Stomach smooth muscle (tissue), 2 donors: ENCODE measurements at regions not wholly inside any gene's neighbourhood (a gene's known extent, or its start where the extent isn't known, plus 50 kb on each side); places are given as distances from the start of the nearest gene placed in this dataset.
A peak's percentile ranks its signal among the peaks of the same experiment; 100 is the strongest.
"Not testable (repeated sequence)": the region's sequence is repeated elsewhere in the genome, so short reads cannot be mapped to it uniquely, and the experiment has no call there.

Experiments
- H3K27ac ChIP-seq: one replicate; pipeline ENCODE4 v1.7.0; 2013; ENCODE audit warnings: mild to moderate bottlenecking, low read length, inconsistent platforms
- H3K27me3 ChIP-seq, 2 donors: one replicate each; pipeline ENCODE4 v1.7.0; 2013; ENCODE audit warnings: low read length in 2 of 2; ENCODE audit not compliant: insufficient read depth in 2 of 2, control insufficient read depth in 1 of 2
- H3K36me3 ChIP-seq, 2 donors: one replicate each; pipeline ENCODE4 v1.7.0; 2013; ENCODE audit warnings: low read length in 2 of 2; ENCODE audit not compliant: control insufficient read depth in 2 of 2, insufficient read depth in 2 of 2
- H3K4me1 ChIP-seq: one replicate; pipeline ENCODE4 v1.7.0; 2013; ENCODE audit warnings: low read length; ENCODE audit not compliant: control insufficient read depth, insufficient read depth
- H3K4me3 ChIP-seq, 2 donors: one replicate each; pipeline ENCODE4 v1.7.0; 2013; ENCODE audit warnings: low read length in 2 of 2
- H3K9ac ChIP-seq, 2 donors: one replicate each; pipeline ENCODE4 v1.7.0; 2013; ENCODE audit warnings: low read length in 2 of 2, mild to moderate bottlenecking in 1 of 2
- H3K9me3 ChIP-seq, 2 donors: one replicate each; pipeline ENCODE4 v1.7.0; 2013; ENCODE audit warnings: low read length in 2 of 2; ENCODE audit not compliant: control insufficient read depth in 2 of 2
- donor health status: healthy.
- donor health status: Pancreatic carcinoma.

DNA sequence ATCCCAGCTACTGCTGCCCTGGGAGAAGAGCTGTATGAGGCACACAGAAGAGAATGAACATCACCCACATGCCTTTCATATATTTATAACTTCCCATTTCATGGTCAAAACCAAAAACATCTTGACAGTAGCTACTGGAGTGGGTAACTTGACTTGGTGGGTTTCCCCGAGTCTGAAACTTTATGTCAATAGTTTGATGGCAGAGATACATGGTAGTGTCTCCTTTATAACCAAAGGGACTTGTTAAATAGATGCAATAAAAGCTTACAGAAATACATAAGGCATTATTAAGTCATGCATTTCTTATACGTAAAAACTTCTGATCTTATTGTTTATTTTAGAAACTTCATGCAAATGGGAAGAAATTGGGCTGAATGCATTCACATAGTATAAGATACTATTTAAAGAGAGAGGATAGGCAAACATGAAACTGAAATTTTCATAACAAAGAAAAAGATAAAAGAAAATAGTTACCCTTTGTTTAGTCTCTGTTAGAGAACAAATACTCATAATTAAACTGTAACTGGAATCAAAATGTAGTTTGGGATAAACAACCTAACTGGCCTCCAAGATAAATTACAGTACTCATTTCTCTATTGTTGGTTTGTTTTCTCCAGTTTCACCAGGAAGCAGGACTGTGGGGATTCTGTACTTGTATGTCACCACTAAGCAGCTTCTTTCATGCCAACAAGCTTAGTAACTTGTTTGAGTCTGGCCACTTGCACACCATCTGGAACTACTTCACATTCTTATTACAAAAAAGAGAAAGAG lies 459.3 kb upstream of the MEF2C start:
- H3K9ac ChIP-seq, result no peak overlapping the region
- no peak overlapping the region for H3K4me3 ChIP-seq
- no peaks in the 10 kb centered on the region for H3K27me3 ChIP-seq
- no peak overlapping the region for H3K27ac ChIP-seq
- no peaks in the 10 kb centered on the region for H3K9me3 ChIP-seq
- no peaks in the 10 kb centered on the region for H3K36me3 ChIP-seq
- H3K4me1 ChIP-seq, result no peaks in the 10 kb centered on the region

DNA sequence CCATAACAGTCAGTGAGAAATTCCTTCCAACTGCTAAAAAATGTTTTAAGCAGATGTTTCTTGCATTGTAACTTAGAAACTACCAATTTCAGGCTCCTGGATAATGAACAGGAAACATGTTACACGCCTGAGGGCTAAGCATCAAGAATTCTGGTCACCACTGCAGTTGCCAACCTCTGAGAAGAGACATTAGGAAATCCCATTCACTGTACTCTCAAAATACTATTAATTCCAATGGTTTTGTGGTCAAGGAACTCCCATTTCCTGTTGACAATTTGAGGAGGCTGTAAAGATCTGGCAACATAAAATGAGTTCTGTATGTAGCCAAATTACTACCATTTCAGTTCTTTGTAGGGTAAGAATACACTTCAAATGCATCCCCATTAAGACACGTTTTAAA lies 456.0 kb upstream of the MEF2C start:
- H3K27ac ChIP-seq, result no peak overlapping the region
- H3K27me3 ChIP-seq, result no peaks in the 10 kb centered on the region
- H3K36me3 ChIP-seq, result no peaks in the 10 kb centered on the region
- H3K9ac ChIP-seq, result no peak overlapping the region
- no peak overlapping the region for H3K4me3 ChIP-seq
- no peaks in the 10 kb centered on the region for H3K9me3 ChIP-seq
- H3K4me1 ChIP-seq, result no peaks in the 10 kb centered on the region

DNA sequence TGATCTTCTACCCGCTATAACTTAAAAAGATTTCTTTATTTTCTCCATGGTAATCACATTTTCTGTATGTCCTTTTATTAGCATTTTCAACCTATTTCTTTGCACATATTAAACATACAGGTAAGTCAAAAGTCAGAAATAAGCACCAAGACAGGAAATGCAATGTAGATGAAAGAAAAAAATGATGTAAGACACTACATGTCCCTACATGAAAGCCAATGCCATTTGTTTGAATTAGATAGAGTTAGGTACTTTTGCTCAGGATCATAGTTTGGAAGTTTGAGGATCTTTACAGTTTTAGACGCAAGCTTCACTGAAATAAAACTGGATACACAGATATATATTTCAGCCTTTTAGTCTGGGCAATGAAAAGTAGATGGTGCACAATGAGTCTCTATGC lies 453.1 kb upstream of the MEF2C start:
- H3K4me3 ChIP-seq, result no peak overlapping the region

DNA sequence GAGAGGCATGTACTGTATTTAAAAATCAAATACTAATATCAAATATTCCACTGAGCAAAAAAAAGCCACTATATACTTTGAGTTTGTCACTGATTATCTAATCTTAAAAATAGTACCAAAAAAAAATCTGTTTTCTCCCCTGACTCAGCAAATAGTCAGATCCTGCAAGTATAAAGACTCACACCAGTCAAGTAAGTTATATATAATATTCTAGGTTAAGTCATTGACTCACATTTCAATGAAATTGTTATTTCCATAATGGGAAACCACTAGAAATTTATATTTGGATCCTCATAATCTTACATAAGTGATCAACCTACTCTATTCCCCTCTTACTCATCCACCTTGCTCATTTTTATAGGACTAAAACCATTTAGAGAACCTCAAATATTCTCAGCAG lies 447.2 kb upstream of the MEF2C start:
- Histone ChIP-seq H3K36me3 (no peaks in the 10 kb centered on the region), H3K9ac (no peak overlapping the region), H3K9me3 (no peaks in the 10 kb centered on the region), H3K4me3 (no peak overlapping the region), H3K27me3 (no peaks in the 10 kb centered on the region), H3K27ac (no peak overlapping the region), H3K4me1 (peaks cover 4% of the 10 kb centered on the region)

More for the DNA sequence above, 453.1 kb upstream of the MEF2C start:
- H3K27ac ChIP-seq, result no peak overlapping the region
- no peak overlapping the region for H3K9ac ChIP-seq
- H3K4me1 ChIP-seq, result no peaks in the 10 kb centered on the region
- no peaks in the 10 kb centered on the region for H3K9me3 ChIP-seq
- H3K27me3 ChIP-seq, result no peaks in the 10 kb centered on the region
- H3K36me3 ChIP-seq, result no peaks in the 10 kb centered on the region

DNA sequence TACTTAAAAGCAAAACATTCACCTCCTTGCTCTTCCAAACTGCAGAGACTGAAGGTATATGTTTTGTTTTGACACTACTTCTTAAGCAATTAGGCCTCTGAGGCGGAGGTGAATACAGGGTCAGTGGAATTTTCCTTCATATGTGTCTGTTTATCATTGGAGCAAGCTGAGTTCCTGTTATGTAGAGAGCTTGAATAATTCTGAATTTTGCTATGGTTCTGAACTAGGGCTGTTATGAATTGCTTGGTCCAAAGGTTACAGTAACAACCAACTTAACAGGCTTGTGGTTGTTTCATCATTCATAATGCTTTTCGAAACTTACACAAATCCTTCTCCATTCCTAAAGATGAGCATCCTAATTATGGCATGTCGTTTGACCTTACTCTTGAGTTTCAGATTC lies 444.6 kb upstream of the MEF2C start:
- Histone ChIP-seq H3K36me3 (no peaks in the 10 kb centered on the region), H3K27me3 (no peaks in the 10 kb centered on the region), H3K4me1 (peaks cover 4% of the 10 kb centered on the region), H3K9ac (no peak overlapping the region), H3K4me3 (no peak overlapping the region), H3K27ac (no peak overlapping the region), H3K9me3 (no peaks in the 10 kb centered on the region)

DNA sequence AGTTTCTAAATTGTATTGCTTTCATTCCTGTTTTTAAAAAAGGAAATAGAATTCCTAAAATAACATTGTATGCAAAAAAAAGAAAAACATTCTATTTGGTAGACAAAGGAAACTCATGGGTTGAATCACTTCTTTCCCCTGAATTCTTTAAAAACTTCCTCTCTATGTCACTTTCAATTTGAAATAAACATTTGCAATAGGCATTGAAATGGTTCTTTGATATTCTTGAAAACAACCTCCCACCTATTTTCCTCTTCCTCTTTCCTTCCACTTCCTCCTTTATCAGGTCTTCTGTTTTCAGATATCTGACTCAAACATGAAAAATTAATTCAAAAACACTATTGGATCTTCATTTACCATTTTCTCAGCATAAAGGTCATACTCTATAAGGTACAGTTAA lies 442.0 kb upstream of the MEF2C start:
- no peak overlapping the region for H3K4me3 ChIP-seq
- no peaks in the 10 kb centered on the region for H3K27me3 ChIP-seq
- H3K36me3 ChIP-seq, result no peaks in the 10 kb centered on the region
- H3K9ac ChIP-seq, result no peak overlapping the region
- no peak overlapping the region for H3K27ac ChIP-seq
- H3K9me3 ChIP-seq, result no peaks in the 10 kb centered on the region
- H3K4me1 ChIP-seq, result peaks cover 4% of the 10 kb centered on the region

DNA sequence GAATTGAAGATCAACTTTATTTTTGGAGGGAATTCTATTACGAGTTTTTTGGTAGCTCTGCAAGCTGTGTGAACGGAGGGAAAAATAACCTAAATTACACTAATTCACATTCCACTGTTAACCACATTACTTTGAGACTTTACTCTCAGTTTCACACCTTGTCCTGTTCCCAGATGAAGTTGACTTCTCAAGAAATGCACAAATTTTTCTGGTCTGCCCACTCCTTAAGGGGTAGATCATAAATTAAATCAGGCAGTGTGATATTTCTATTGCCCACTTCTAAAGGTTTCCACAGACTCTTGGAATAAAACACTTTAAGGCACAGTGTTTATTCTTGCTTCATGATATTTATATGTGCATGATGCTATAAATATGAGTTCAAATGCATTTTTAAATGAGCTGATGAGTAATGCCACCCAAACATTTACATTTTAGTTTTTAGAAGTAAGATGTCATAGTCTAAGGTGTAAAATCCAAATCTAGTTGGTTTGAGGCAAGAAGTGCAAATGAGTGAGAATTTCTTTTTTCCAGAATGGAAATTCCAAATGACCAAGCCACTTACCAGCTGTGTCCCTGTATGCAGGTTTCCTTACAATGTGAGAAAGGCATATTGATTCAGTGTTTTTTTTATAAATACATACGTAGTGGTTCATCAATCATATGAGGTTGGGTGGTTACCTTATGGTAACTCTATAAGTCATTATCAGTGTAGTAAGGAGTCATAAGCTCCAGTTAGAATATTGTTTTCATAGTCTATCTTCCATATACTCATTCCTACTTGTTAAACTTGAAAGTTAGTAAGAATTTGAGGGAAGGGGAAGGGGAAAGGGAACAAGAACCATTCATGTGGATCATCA lies 437.7 kb upstream of the MEF2C start:
- H3K27me3 ChIP-seq, result no peaks in the 10 kb centered on the region
- H3K9ac ChIP-seq, result no peak overlapping the region
- H3K9me3 ChIP-seq, result no peaks in the 10 kb centered on the region
- H3K27ac ChIP-seq, result no peak overlapping the region
- H3K36me3 ChIP-seq, result no peaks in the 10 kb centered on the region
- H3K4me3 ChIP-seq, result peak overlapping the region in 1 of 2 donors; percentile 16
- no peaks in the 10 kb centered on the region for H3K4me1 ChIP-seq

DNA sequence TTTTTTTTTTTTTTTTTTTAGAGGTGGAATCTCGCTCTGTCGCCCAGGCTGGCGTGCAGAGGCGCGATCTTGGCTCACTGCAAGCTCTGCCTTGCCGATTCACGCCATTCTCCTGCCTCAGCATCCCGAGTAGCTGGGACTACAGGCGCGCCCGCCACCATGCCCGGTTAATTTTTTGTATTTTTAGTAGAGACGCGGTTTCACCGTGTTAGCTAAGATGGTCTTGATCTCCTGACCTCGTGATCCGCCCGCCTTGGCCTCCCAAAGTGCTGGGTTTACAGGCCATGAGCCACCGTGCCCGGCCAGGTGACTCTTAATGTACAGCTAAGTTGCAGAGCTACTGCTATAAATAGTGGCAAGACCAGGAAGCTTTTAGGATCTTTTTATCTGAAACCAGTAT lies 434.9 kb upstream of the MEF2C start:
- not testable (repeated sequence) for H3K4me3 ChIP-seq, H3K4me1 ChIP-seq, H3K9me3 ChIP-seq, H3K27me3 ChIP-seq, H3K36me3 ChIP-seq, H3K27ac ChIP-seq, H3K9ac ChIP-seq

DNA sequence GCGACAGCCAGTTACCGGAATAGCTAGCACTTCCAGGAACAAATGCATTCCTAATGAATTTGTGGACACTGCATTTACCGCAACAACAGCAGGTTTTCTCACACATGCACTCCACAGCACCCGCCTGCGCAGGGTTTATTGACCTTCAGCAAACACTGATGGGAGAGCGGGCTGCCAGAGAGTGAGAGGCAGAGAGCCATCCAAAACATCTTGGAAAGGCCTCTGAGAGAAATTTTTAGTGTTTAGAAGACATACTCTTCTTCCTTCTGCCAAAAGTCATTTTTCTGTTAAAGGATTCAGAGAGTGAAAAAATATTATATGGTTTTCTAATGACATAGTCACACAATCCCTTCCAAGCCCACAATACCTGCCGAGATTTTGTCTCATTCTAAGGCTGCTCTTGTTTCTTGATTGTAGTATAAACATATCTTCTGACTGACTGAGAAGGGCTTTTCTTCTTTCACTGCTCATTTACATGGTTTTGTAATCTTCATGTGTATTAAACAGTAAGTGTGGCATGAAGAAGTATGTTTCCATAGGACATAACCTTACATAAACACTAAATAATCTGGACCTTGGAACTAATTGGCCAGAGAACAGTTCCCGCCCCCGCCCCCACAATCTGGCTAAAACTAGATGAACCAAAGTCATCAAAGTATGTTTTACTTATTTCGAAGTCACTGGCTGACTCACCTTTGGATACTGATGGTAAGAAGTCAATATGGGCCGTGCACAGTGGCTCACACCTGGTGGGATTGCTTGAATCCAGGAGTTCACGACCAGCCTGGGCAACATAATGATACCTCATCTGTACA lies 432.5 kb upstream of the MEF2C start:
- H3K36me3 ChIP-seq, result no peaks in the 10 kb centered on the region
- peak overlapping the region; percentile 68 for H3K27ac ChIP-seq

DNA sequence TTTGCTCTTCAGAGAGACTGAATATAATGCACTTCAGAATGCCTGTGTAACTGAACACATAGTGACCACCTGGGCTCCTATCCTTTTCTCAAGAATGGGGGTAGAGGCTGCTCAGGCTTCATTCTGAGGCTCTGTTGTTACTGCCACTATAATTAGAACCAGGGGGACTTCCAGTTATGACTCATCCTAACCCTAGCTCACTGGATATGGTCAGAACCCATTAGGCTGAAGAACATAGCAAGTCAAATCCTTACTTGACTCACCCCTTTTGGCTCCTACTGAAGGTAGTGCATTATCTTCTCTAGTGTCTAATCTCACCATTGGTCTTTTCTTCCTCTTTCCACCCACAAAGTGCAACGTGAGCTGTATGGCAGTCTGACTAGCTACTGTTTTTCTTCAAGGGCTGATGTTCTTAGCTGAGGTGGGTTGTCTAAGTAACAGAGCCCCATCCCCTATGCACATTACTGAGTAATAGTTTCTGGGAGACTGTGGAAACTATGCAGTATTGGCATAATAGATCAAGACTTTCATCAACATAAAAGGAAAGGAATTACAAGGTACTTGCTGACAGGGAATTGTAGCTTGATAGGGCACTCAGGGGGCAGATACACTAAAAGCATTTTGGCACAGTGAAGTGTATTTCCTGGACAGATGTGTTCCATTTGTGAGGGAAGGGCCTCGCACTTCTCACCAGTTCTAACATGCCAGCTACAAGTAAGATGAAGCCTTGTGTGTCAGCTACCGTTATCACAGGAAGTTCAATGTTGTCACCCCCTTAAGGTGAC lies 431.0 kb upstream of the MEF2C start:
- peak overlapping the region; percentile 68 for H3K27ac ChIP-seq
- H3K9me3 ChIP-seq, result no peaks in the 10 kb centered on the region
- peak overlapping the region in 1 of 2 donors; percentile 60 for H3K9ac ChIP-seq
- H3K27me3 ChIP-seq, result no peaks in the 10 kb centered on the region
- H3K4me3 ChIP-seq, result peak overlapping the region in 1 of 2 donors; percentile 23
- H3K4me1 ChIP-seq, result peaks cover 8% of the 10 kb centered on the region
- H3K36me3 ChIP-seq, result no peaks in the 10 kb centered on the region

More for the DNA sequence above, 432.5 kb upstream of the MEF2C start:
- Histone ChIP-seq H3K9me3 (no peaks in the 10 kb centered on the region), H3K4me3 (no peak overlapping the region), H3K9ac (peak overlapping the region in 1 of 2 donors; percentile 58), H3K27me3 (no peaks in the 10 kb centered on the region), H3K4me1 (peaks cover 8% of the 10 kb centered on the region)
